ENCODE measurements at regions not wholly inside any gene's neighbourhood (a gene's known extent, or its start where the extent isn't known, plus 50 kb on each side); places are given as distances from the start of the nearest gene placed in this dataset.
"Not testable (repeated sequence)": the region's sequence is repeated elsewhere in the genome, so short reads cannot be mapped to it uniquely, and the experiment has no call there.

DNA sequence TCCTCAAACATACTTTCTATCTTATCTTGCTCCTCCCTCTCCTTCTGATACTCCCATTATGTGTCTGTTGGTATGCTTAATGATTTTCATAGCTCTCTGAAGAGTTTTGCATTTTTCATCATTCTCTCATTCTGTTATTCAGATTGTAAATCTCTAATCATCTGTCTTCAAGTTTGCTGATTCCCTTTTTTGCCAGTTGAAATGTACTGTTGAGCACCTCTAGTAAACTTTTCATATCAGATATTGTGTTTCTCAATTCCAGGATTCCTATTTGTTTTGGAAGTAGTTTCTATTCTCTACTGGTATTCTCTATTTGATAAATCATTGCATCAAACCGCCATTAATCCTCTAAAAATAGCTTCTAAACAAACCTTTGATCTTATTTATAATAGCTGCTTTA lies 387.7 kb downstream of the PAX1 start:
- DNase-seq: no peak

GRCh38 chr20:22088882-22089281 lies 383.4 kb downstream of the PAX1 start:
- no peak for DNase-seq

- DNase-seq: no peak
Measured at GRCh38 chr20:22080985-22081384, 375.5 kb downstream of the PAX1 start.

GRCh38 chr20:22074635-22075034 lies 369.2 kb downstream of the PAX1 start:
- DNase-seq: no peak

- no peak for DNase-seq
Measured at GRCh38 chr20:22071841-22072240, 366.4 kb downstream of the PAX1 start.

- no peak for DNase-seq
Measured at GRCh38 chr20:22070610-22071058, 365.2 kb downstream of the PAX1 start.

- DNase-seq: no peak
Measured at GRCh38 chr20:22063753-22064152, 358.3 kb downstream of the PAX1 start.

- no peak for DNase-seq
Measured at GRCh38 chr20:22062874-22063273, 357.4 kb downstream of the PAX1 start.

GRCh38 chr20:22060610-22061009 lies 355.1 kb downstream of the PAX1 start:
- no peak for DNase-seq

DNA sequence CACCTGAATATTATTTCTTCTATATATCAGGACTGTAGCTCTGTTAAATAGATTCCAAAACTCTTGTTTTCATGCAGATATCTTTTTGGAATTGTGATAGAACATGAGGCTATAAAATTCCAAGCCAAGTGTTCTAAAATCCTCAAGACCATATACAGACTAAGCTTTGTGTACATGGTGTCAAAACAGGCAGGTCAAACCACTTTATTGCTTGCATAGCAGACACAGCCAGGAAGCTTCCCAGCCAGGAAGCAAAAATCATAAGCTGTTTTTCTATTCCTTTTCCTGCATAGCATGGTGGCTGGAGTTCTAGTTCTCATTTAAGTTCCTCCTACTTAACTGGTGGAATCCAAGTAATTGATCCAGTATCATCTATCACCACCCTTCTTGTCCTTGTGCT lies 353.3 kb downstream of the PAX1 start:
- DNase-seq: no peak

DNA sequence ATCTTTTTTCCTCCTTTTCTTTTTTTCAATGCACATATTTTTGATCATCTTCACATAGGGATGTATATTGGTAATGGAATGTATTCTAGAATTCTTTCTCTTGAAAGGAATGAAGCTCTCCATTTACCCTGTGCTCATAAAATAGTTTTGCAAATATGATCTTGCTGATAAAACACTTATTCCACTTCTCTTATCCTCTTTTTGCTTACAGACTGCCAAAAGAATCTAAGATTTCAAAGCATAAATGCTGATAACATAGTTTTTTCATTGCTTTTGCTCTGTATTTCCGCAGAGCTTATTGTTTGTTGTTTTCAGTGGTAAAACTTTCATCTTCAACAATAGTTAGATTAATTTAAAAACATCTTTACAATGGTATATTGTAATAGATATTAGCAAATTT lies 350.5 kb downstream of the PAX1 start:
- DNase-seq: no peak

GRCh38 chr20:22052025-22052650 lies 346.7 kb downstream of the PAX1 start:
- no peak for DNase-seq

- DNase-seq: not testable (repeated sequence)
Measured at GRCh38 chr20:22045956-22046507, 340.6 kb downstream of the PAX1 start.

- DNase-seq: no peak
Measured at GRCh38 chr20:22027423-22027822, 322.0 kb downstream of the PAX1 start.

- DNase-seq: no peak
Measured at GRCh38 chr20:22020201-22020600, 314.7 kb downstream of the PAX1 start.

DNA sequence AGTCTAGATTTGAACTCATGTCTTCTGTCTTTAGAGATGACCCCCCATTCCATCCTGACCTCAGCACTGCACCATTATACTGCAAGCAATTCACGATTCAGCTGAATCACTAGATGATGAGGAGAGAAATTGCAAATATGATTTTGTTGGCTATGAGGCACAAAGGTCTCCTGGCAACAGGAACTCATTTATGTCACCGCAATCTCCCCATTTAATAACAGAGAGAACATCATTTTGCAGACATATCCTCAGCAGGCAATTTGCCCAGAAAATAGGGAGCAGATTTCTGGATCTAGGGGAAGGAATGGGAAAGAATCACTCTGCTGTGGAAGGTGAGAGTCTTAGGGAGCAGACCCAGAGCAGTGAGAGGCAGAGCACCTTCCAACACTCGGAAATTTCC lies 303.0 kb downstream of the PAX1 start:
- peak in 1 of 51 donors; percentile 18 for DNase-seq

GRCh38 chr20:22006306-22006705 lies 300.8 kb downstream of the PAX1 start:
- no peak for DNase-seq

GRCh38 chr20:22005535-22005934 lies 300.1 kb downstream of the PAX1 start:
- no peak for DNase-seq

DNA sequence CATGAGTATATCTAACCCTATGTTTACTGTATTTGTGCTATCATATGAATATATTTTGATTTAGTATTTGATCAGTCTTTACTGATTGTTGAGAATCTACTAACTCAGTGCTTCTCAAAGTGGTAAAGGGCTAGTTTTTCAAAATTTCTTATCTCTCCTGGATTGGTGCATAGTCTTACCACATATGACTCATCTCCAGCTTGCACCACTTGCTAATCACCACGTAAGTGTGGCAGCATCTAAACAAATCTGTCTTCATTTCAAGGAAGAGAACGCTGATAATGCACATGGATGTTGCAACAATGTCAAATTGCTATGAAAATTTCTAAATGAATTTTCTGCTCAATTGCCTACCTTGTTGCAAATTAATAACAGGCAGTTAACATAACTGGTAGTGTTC lies 299.5 kb downstream of the PAX1 start:
- no peak for DNase-seq

- no peak for DNase-seq
Measured at GRCh38 chr20:22003680-22004079, 298.2 kb downstream of the PAX1 start.

GRCh38 chr20:22001886-22002285 lies 296.4 kb downstream of the PAX1 start:
- DNase-seq: peak in 2 of 51 donors; percentile 1 to 21

DNA sequence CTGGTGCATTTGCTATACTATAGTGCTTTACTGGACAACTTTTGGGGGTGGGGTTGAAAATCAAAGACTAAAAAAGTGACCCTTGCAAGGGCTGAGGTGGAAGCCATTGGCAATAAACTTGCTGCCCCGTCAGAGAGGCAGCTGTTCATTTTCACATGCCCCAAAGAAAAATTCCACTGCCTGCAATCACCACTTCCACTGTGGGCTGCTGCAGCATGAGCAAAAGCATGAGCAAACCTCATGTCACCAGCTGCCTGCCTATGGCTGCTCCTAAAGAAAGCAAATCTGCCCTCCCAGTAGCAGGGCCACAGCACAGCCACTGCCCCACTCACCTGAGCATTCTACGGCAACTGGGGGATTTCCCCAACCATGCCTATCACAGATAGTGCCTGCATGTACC lies 290.0 kb downstream of the PAX1 start:
- DNase-seq: no peak

GRCh38 chr20:21994203-21994602 lies 288.7 kb downstream of the PAX1 start:
- no peak for DNase-seq

GRCh38 chr20:21982559-21982958 lies 277.1 kb downstream of the PAX1 start:
- DNase-seq: no peak

Data from hypothalamus (tissue), 51 donors.